NCI-H1694 treated with DMSO at 0.1 percent for 48 hours (cell line): ENCODE measurements at regions not wholly inside any gene's neighbourhood (a gene's known extent, or its start where the extent isn't known, plus 50 kb on each side); places are given as distances from the start of the nearest gene placed in this dataset.
"Not testable (repeated sequence)": the region's sequence is repeated elsewhere in the genome, so short reads cannot be mapped to it uniquely, and the experiment has no call there.

Experiments used
- DNase-seq: peaks from one replicate; lab custom pipeline; 2025; lab: John Stamatoyannopoulos, UW

DNA sequence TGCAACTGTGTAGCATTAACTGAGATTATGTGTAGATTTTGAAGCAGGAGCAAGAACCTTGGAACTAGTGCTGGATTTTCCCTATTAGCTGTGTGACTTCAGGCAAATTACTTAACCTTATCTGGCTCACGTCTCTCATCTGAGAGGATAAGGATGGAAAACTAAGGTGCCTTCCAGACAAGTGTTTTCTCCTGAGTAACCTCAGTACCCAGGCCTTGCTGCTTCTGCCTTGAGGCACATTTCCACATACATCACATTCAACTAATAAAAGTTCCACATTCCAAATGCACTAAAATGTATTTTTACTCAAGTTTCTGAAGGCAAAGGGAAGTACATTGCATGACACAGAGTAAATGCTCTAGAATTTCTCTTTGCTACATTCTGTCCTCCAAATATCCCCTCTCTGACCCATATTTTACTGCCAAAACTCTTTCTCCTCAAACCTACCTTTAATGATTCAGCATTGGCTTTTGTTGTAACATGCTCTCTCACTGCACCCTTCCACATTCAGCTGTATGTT is 195.4 kb upstream of the ADGRL3 start:
- DNase-seq, result no peak

DNA sequence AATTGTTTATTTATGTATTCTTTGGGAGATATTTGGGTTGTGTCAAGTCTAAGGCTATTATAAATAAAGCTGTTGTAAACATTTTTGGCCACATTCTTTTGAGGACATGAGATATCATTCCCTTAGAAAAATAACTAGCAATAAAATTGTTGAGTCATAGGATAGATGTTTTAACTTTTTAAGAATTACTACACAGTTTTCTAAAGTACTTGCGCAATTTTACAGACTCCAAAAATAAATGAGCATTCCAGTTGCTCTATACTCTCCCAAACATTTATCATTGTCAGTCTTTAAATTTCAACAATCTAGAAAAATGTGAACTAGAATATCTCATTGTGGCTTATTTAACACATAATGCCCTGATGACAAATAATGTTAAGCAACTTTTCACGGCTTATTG is 189.1 kb upstream of the ADGRL3 start:
- no peak for DNase-seq

DNA sequence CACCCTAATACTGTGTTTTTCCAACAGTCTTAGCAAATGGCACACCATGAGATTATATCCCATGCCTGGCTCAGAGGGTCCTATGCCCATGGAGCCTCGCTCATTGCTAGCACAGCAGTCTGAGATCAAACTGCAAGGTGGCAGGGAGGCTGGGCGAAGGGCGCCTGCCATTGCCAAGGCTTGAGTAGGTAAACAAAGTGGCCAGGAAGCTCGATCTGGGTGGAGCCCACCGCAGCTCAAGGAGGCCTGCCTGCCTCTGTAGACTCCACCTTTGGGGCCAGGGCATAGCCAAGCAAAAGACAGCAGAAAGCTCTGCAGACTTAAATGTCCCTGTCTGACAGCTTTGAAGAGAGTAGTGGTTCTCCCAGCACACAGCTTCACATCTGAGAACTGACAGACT is 188.2 kb upstream of the ADGRL3 start:
- not testable (repeated sequence) for DNase-seq

DNA sequence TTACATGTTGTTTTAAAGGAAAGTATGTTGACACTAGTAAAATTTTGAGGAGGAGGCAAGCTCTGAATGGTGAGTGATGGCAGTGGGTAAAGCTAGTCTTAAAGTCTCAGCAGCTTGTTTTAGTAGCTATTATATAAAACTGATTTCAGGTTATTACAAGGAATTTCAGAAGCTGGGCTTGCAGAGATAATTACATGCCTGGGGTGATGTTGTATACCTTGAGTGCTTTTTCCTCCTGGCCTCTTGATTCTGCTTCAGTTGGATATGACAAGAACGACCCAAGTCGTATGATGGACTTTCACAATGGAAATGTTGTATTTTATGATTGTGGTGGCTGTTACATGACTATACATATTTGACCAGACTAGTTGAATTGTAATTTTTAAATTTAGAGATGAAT is 175.5 kb upstream of the ADGRL3 start:
- no peak for DNase-seq

DNA sequence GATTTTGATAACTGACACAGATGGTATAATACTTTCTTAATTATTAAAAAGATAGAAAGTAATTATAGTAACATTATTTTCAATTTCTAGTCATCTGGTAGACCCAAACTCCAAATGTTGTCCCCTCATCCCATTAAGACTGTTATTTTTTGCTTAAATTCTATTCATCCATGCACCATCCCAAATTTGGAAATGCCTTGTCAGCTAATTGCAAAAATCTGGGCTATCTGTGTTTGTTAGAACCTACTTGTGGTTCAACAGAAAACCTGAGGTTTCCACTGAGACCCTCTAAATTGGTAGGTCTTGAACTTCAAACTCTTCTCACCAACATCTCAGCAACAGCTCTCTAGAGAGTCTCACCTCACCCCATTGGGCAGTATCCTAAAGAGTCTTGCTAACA is 172.2 kb upstream of the ADGRL3 start:
- no peak for DNase-seq

DNA sequence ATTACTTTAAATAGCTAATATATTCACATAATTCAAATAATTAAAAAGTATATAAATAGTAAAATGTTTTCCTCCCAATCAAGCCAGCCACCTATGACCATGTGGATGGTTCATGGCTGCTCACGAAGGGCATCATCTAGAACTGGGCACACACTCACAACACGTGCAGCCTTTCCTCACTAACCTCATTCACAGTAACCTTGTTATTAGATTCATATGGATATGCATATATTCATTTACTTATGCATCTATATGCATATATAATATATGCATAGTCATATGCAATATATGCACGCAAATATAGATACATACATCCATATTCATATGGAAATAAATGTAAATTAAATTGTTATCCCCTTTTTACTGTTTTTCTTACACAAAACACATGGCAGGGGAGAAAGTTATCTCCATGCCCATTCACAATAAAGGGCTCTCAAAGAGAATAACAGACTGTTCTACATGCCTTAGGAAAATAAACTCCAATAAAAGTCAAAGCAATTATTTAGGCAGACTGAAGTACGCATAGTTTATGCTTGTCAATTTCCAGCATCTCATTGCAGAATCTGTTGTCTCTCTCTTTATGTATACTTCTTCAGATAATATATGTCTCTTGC is 163.9 kb upstream of the ADGRL3 start:
- DNase-seq, result no peak

DNA sequence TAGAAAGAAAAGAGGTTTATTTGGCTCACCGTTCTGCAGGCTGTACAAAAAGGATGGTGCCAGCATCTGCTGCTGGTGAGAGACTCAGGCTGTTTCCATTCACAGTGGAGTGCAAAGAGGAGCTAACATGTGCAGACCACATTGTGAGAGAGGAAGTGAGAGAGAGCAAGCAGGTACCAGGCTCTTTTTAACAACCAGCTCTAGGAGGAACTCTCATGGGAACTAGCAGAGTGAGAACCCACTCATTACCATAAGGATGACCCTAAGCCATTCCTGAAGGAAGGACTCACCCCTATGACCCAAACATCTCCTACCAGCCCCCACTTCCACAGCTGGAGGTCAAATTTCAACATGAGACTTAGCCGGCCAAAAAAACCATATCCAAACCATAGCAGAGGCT is 158.6 kb upstream of the ADGRL3 start:
- DNase-seq, result no peak

DNA sequence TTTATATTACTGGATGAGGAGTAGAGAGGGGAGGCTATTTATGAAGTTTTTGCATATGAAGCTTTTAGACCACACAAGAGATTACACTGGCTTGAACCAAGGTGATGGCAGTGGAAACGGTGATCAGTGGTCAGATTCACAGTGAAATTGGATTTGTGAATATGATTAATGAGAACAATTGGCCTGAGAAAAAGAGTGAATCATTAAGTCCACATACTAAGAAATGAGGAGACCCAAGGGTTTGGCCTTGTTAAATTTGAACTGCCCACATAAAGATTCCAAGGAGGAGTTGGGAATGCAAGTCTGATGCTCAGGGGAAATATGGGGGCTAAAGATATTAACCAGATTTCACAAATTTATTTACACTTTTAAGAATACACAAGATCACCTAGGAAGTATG is 155.3 kb upstream of the ADGRL3 start:
- no peak for DNase-seq

DNA sequence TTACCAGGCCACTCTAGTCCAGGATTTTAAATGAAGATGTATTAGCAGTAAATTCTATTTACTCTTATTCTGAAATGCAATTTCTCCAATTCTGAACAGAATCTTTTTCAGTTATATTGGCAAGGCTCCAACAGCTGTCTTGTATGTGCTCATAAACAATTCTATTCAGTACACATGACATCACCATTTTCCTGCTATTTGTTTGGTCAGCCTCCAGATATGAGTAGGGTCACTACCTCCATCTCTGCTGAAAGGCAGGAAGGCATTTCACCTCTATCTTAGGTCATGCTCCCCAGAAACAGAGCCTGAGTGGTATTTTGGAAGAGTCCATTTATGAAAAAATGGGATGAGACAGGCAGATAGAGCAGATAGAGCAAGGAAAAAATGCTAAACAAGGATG is 151.1 kb upstream of the ADGRL3 start:
- DNase-seq, result no peak

DNA sequence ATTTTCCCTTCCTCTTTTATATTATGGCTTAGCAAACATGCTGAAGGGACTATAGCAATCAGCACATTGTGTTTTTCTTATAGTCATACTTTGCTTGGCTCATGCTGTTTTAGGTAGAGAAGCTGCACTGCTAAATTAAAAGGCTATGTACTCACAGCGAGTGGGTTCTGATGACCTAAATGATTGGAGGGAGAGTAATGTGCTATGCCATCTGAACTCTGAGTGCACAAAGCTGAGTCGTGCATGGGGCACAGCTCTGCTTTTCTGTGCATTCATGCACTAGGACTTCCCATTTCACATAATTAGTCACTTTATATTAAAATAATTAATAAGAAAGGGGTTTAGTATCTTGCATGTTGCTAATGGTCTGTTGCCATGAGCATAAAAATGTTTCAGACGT is 132.7 kb upstream of the ADGRL3 start:
- no peak for DNase-seq

DNA sequence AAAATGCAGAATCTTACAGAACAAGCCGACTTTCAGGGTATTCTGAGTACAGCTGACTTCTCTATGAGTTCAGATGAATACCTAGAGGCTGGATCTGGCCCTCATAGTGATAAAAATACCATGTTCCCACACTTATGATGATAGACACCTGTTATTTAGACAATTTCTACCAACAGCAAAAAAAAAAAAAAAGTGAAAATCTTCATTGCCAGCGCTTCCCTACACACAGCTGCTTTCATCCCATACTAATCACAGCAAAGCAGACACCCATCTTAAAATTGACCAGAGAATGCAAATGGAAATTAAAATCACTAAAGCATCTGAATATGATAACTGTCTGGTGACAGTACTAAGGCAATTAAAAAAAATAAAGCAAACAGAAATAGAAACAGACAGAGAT is 132.1 kb upstream of the ADGRL3 start:
- no peak for DNase-seq

DNA sequence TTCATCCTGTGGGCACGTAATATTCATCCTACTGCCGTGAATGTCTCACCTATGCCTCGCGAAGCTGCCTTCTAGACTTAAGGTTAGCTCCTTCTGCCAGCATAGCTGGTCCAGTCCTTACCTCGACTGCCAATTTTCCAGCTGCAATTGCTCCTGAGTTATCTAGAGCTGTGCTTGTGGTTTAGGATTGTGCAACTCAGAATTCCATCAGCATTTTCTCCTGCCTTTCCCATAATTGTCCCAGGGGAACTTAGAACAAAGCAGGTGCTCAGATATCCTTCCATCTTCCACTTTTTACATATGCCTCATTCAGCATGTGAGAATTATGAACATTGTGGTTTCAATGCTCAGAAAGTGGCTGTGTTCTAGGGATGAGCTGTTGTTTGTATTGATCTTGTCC is 131.4 kb upstream of the ADGRL3 start:
- no peak for DNase-seq

DNA sequence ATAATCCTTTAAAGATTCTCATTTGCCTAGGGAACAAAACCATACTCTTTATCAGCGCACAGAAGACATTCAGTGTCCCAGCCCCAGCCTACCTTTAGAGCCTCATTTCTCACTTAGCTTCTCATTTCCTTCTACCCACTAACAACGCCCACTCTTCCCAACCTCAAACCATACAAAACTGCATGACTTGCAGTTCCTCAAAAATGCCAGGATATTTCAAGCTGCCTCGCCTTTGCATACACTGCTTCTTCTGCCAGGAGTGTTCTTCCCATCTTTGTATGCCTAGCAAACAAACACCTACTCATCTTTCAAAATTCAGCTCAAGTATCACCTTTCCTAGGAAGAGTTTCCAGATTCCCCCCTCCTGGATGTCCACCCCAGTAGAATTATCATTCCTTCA is 129.9 kb upstream of the ADGRL3 start:
- DNase-seq, result no peak

DNA sequence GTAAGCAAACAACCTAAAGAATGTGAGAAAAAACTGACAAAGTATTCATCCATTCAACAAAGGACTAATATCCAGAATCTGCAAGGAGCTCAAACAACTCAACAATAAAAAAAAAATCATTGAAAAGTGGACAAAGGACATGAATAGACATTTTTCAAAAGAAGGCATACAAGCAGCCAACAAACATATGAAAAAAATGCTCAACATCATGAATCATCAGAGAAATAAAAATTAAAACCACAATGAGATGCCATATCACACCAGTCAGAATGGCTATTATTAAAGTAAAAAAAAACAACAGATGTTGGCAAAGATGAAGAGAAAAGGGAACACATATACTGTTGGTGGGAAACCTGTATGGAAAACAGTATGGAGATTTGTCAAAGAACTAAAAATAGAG is 120.7 kb upstream of the ADGRL3 start:
- no peak for DNase-seq

DNA sequence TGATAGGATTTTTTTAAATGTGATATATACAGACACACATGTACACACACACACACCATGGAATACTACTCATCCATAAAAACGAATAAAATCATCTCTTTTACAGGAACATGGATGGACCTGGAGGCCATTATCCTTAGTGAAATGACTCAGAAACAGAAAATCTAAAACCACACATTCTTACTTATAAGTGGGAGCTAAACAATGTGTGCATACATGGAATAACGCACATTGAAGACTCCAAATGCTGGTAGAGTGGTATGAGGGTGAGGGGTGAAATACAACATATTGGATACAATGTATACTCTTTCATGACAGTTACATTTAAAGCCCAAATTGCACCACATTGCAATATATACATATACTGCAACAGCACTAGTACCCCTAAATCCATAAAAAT is 120.2 kb upstream of the ADGRL3 start:
- no peak for DNase-seq

DNA sequence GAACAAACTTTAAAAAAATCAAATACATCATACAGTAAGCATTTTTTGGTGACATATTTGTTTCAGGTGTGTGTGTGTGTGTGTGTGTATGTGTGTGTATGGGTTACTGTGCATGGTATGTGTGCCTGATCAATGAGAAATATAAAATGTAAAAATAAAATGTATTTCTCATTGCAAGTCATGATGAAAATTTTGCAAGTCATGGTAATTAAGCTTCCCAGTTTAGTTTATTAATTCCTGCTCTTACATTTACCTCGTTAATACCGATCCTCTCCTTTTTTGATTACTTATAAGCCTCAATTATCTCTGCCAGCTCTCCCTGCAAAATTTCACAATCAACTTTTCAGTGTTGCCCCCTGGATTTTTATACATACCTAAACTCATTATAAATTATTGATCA is 114.6 kb upstream of the ADGRL3 start:
- no peak for DNase-seq

DNA sequence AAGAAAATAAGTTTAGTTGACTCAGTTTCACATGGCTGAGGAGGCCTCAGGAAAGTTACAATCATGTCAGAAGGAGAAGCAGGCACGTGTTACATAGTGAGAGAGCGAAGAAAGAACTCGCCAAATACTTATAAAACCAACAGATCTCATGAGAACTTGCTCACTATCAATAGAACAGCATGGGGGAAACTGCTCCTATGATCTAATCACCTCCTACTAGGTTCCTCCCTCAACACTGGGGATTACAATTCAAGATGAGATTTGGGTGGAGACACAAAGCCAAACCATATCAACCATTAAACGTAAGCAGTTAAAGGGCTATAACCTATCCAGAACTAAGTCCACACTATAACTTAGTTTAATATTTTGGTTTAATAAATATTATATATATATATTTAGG is 113.8 kb upstream of the ADGRL3 start:
- DNase-seq, result no peak

DNA sequence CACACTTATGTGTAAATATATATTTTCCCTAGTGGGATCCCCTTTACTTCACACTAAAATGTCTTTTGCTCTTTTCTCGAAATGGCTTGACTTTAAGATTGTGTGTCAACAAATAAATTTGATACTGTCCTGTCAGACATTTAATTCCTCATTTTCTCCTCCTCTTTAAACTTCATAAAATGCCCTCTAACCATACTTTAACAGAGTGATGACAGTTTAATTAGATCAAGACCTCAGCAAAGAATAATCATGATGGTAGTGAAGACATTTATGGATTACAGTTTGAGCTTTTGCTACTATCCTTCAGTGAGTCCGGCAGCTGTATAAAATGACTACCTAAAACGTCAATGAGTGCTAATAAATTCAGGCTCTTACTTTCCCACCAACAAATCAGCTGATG is 113.1 kb upstream of the ADGRL3 start:
- no peak for DNase-seq

DNA sequence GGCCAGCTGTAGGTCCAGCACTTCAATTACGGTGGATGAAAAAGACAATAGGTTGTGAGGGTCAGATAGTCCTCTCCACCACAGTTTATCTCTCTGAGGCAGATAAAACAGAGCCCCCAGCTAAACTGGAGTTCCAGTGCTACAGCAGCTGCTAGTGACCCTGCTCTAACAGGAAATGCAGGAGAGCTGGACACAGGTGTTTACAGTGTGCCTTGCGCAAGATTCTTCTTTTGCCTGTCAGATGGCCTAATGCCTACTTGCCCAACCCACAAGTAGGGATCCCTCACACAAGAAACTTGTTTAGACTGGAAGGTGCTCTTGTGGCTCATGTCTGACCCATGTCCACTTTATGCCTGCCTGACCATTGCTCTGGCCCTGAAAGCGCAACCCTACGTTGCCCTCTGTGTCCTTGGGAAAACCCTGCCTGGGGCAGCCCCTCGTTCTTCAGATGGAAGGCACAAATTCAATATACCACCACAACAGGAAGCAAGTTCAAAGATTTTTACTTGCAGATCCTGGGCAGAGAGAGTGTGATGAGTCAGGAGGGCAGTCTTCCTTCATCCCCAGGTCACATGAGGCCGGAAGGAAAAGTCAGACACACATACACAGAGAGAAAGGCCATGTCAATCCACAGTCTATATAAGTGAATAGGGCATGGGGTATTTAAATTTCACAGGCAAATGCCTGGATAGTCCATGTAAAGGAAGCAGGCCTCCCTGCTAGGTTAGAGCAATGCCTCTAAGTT is 105.1 kb upstream of the ADGRL3 start:
- DNase-seq, result no peak

DNA sequence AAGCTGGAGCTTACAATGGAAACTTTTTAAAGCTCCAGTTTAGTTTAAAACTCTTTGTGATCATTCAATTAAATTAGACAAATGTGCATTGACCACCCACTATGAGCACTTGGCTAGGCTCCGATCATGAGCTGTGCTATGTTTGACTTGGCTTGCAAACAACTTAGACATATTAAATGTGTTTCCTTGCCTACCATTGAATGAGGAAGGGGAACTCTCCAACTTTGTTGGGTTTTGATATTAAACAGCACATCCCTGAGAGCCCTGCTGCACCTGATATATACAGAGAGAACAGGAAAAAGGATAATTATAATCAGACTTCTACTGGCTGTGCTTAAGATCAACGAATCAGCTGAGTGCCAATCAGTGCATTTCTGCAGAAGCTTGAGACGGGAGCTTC is 71.4 kb upstream of the ADGRL3 start:
- no peak for DNase-seq

DNA sequence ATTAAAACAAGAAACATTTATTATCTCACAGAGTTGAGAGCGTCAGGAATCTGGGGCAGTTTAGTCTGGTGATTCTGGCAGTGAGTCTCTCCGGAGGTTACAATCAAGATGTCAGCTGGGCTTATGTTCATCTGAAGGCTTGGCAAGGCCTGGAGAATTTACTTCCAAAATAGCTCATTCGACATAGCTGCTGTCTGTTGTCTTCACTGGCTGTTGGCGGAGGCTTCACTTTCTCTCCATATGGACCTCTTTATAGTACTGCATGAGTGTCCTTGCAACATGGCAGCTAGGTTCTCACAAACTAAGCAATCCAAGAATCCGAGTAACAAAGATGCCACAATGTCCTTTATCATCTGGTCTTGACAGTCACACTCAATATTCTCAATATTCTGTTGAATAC is 70.2 kb upstream of the ADGRL3 start:
- DNase-seq, result no peak

DNA sequence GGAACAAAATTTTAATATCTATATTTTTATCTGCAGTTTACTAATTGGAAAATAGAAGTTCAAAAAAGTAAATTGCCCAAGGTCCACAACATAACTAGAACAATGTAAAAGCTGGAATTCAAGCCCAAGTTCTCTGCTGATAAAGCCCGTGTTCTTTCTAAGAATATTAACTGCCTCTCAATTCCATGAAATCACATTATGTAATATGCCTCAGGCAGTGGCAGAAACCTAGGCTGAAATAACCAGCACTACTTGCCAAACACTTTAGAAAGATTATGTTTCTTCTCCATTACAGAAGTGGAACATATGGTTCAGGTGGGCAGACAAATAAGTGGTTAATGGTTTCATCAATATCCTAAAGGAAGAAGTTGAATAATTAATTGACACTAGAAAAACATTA is 56.7 kb upstream of the ADGRL3 start:
- DNase-seq, result no peak

DNA sequence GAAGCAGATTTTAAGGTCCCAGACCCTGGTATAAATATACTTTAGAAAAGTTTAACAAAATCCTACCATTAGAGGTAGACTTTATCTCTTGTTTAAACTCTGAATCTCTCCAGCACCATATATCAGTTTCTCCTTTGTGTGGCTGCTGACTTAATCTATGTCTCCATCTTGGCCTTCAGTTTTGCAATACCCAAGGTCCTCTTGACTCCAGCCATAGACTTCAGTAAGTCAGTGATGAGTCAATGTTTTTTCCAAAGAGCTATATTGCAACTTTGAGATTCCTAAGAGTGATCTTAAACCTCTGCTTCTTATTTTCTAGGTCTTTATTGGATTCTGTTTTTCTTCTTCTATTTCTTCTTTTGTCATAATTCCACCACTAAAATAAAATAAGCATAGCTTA is 50.8 kb upstream of the ADGRL3 start:
- no peak for DNase-seq
